Right ventricle myocardium superior (tissue), 1 donor: ENCODE measurements at regions not wholly inside any gene's neighbourhood (a gene's known extent, or its start where the extent isn't known, plus 50 kb on each side); places are given as distances from the start of the nearest gene placed in this dataset.
A peak's percentile ranks its signal among the peaks of the same experiment; 100 is the strongest.

Source experiments
- ATAC-seq: fragments of 200-7000 bp; cut with Tn5 transposase; one replicate; pipeline ENCODE4 v1.9.1; 2020; ENCODE audit warnings: mild to moderate bottlenecking; ENCODE audit not compliant: poor library complexity
- DNase-seq: peaks from one replicate; pipeline ENCODE4 v3.0.0-alpha.2; 2020
- intact Hi-C: fragments of 100-400 bp; cut with DNase I; formaldehyde crosslinking; loops from one replicate; pipeline ENCODE4 v1.11.2; 2022
- donor health status: DM: no; HTN: yes; CAD: no; lungs with severe emphysema.

GRCh38 chr4:132228676-132229075 is 920.4 kb upstream of the PCDH10 start:
- no peak for ATAC-seq

GRCh38 chr4:132230025-132230424 is 919.1 kb upstream of the PCDH10 start:
- intact Hi-C loops, result no loop called here
- DNase-seq (no peak), ATAC-seq (no peak)

More at GRCh38 chr4:132228676-132229075, 920.4 kb upstream of the PCDH10 start:
- intact Hi-C loops, result no loop called here
- no peak for DNase-seq

GRCh38 chr4:132238697-132239096 is 910.4 kb upstream of the PCDH10 start:
- intact Hi-C loops, result no loop called here
- DNase-seq (no peak), ATAC-seq (no peak)

GRCh38 chr4:132240081-132240480 is 909.0 kb upstream of the PCDH10 start:
- no peak for ATAC-seq
- intact Hi-C loops, result no loop called here
- DNase-seq, result no peak

DNA sequence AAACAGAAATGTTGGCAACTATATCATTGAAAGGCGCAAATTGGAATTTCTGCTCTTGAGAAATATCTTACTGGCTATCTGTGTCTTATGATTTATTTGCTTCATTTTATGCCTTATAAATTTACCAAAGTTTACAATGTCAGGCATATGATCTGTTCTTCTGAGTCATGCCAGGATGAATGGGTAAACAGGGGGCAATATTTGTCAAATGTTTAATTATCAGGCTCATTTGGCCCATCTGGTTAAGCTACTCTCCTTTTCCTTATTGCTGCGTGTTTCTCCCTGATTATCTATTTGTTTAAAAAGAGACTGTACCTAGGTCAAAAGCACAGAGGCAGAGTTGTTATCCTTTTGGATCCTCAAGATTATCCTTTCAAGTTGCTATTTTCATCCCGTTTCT is 903.8 kb upstream of the PCDH10 start:
- ATAC-seq (no peak), DNase-seq (no peak)
- intact Hi-C loops, result no loop called here

DNA sequence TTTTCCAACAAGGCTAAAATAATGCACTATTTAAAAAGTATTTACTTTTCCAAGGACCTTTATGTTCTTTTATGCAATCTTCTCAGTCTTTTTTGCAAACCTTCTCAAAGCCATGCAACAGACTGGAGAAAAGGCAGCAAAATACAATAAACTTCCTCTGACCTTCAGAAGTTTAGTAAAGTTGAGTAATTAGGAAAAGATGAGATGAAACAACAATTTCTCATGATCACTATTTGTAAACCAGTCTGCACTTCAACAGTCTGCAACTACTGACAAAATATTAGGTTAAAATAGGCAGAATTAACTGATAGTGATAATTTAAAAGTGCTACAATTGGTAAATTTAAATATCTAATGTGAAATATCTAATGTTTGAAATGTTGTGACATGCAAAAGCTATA is 884.9 kb upstream of the PCDH10 start:
- DNase-seq (no peak), ATAC-seq (no peak)
- intact Hi-C loops, result no loop called here

- intact Hi-C loops, result no loop called here
- no peak for ATAC-seq
- no peak for DNase-seq
These were observed 882.7 kb upstream of the PCDH10 start for GRCh38 chr4:132266374-132266773.

- intact Hi-C loops, result no loop called here
- ATAC-seq (no peak), DNase-seq (no peak)
These were observed 881.8 kb upstream of the PCDH10 start for GRCh38 chr4:132267321-132267720.

DNA sequence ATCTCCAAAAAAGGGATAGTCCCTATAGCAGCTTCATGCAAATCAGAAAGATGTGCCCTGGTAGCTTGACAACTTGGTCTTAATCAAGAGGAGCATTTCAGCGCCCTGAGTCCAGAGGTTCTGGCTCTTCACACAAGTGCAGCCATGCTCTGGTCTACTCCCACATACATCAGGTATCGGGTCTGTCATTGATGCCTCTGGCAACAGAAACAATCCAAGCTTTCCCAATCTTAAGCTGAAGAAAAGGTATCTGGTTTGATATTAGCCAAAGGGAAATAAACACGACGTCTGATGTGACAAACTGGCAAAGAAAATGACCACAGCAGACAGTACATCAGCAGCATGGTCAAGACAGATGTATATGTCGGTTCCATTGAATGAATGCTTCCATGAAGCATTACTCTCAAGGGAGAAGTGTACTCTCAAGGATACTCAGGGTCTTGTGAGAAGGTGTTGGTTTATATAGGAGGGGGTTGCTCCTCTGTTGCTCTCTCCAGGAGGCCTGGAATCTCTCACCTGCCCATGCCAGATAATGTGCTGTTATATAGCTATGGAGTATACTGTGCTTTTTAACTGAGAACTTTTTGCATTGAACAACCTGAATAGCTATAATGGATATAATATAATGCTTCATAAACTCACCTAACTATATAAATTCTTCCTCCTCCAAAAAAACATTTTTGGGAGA is 879.6 kb upstream of the PCDH10 start:
- intact Hi-C loops, result no loop called here
- DNase-seq (no peak), ATAC-seq (no peak)

DNA sequence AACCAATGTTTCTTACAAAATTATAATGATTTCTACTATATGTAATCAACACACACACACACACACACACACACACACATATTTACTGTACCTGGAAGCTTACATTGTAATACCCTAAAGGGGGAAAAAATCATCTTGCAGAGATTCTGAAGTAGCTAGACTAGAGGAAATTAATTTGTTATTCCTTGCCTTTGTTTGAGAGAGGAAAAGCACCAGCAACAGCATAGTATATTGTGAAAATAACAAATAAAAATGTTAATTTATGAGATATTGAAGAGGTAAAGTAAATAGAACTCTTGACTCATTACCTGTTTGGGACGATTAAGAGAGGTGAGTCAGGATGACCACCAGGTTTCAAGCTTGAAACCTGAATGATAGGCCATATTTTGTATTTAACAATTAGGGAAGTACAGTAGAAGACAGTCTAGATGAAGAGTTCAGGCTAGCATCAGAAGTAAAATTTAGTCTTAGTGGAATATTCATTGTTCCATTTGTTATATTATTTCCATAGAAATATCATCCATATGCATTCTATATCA is 873.4 kb upstream of the PCDH10 start:
- no peak for ATAC-seq
- DNase-seq, result no peak
- intact Hi-C loops, result no loop called here

DNA sequence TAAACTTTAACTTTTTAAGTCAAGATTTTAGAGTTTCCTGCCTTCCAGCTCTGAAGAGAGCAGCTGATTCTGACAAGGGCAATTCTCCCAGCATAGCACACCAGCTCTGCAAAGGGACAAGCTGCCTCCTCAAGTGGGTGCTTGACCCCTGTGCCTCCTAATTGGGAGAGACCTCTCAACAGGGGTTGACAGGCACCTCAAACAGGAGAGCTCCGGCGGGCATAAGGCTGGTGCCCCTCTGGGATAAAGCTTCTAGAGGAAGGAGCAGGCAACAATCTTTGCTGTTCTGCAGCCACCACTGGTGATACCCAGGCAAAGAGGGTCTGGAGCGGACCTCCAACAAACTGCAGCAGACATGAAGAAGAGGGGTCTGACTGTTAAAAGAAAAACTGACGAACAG is 872.9 kb upstream of the PCDH10 start:
- ATAC-seq (no peak), DNase-seq (peak; percentile 30)
- intact Hi-C loops, result no loop called here

DNA sequence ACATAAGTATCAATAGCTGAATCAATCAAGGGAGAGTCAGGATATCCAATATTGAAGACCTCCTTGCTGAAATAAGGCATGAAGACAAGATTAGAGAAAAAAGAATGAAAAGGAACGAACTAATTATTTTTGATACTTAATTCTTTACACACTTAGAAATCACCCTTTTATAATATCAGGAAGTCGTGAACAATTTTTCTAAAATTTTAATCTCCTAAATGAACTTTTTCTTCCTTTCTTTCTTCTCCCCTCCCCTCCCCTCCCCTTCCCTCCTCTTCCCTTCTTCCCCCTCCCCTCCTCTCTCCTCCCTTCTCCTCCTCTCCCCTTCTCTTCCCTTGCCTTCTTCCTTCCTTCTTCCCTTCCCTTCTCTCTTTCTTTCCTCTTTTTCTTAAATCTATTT is 872.1 kb upstream of the PCDH10 start:
- DNase-seq, result no peak
- no peak for ATAC-seq
- intact Hi-C loops, result no loop called here

DNA sequence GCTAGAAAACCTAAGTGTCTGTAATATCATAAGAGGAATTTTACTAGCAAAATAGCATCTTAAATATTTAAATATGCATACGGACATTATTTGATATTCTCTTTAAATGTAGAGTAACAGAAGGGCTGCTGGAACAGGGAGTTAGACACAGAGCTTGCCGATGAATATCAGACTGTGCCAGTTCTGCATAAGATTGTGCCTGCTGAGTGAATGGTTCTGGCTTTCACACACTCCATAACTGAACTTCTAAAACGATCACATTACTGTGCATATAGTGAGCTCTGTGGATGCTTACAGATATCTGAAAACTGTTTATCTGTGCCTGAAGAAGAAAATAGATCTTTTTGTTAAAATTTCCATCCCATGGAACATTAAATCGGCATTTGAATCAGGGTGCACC is 867.4 kb upstream of the PCDH10 start:
- ATAC-seq (no peak), DNase-seq (no peak)
- intact Hi-C loops, result no loop called here

DNA sequence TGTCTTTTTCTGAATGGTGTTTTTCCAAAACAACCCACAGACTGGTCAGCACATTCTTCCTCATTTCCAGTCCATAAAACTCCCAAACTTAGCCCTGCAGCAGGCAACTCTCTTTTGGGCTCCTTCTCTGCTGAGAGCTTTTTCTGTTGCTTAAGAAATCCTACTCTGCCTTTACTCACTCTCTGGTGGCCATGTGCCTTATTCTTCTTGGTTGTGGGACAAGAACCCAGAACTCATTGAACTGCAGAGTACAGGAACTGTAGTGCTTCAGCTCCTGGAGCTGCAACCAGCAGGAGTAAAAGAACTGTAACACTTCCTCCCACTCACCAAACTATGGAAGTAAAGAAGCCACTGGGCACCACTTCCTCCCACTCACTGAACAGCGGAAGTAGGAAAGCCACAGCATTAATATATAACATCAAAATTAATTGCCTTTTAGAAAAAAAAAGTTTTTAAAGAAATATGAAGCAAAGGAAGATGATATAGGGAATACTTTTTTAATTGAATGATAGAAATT is 864.1 kb upstream of the PCDH10 start:
- ATAC-seq (no peak), DNase-seq (no peak)

DNA sequence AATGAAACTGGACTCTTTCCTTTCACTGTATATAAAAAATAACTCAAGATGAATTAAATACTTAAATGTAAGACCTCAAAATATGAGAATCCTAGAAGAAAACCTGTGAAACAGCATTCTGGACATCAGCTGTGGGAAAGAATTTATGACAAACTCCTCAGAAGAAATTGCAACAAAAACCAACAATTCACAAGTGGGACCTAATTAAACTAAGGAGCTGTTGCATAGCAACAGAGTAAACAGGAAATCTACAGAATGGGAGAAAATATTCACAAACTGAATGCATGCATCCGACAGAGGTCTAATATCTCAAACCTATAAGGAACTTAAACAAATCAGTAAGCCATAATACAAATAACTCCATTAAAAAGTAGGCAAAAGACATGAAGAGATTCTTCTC is 851.7 kb upstream of the PCDH10 start:
- DNase-seq, result no peak
- ATAC-seq, result no peak
- intact Hi-C loops, result no loop called here

More for the DNA sequence above, 864.1 kb upstream of the PCDH10 start:
- intact Hi-C loops, result no loop called here

DNA sequence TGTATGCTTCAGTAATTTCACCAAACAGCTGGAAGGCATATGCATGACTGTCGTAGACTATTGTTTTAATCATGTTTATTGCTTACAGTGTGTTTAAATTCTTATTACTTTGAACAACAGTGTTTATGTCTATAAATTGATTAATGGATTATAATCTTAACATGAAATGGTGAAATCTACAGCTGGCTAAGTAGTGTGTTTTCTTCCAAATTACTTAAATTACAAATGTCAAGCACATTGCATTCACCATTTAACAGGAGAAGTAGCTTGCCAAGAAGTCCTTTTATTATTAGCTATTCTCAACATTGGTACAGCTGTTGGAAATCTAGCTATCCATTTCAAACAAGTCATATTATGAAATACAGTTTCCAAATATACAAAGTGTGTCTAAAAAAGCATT is 849.3 kb upstream of the PCDH10 start:
- ATAC-seq (no peak), DNase-seq (no peak)
- intact Hi-C loops, result no loop called here

GRCh38 chr4:132312521-132312920 is 836.6 kb upstream of the PCDH10 start:
- DNase-seq, result no peak
- ATAC-seq, result no peak
- intact Hi-C loops, result no loop called here

DNA sequence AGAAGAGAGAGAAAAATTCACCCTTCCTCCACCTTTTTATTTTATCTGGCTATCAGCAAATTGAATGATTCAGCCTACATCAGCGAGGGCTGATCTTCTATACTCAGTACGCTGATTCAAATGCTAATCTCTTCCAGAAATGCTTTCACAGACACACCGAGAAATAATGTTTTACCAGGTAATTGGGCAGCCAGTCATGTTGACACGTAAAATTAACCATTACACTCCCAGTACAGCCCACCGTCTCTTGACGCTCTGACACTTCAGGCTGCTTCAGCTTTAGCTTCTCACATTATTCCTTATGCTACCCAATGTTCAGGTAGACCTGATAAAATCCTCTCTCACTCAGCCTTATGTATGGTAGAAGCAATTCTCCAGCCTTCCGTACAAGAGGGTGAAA is 835.2 kb upstream of the PCDH10 start:
- ATAC-seq (no peak), DNase-seq (no peak)
- intact Hi-C loops, result no loop called here

DNA sequence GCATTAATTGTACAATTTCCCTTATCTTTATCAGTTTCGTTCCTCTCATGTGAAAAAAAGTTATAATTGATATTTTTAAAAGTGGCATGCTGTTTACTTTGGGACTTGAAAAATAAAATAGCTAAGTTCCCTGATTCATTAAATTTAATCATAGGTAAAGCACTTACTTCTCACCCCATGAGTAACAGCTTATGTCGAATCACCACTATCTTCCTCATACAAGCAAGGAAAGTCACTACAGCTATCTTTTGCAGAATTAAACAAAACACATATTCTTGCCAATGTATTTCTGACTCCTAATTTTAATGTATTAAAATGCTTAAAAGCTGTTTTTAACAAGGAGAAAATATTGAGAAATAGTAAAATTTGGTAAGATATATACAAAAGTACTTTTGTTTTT is 832.4 kb upstream of the PCDH10 start:
- intact Hi-C loops, result no loop called here
- DNase-seq (no peak), ATAC-seq (no peak)

- intact Hi-C loops, result no loop called here
- DNase-seq, result no peak
- ATAC-seq, result no peak
These were observed 831.2 kb upstream of the PCDH10 start for GRCh38 chr4:132317923-132318322.

DNA sequence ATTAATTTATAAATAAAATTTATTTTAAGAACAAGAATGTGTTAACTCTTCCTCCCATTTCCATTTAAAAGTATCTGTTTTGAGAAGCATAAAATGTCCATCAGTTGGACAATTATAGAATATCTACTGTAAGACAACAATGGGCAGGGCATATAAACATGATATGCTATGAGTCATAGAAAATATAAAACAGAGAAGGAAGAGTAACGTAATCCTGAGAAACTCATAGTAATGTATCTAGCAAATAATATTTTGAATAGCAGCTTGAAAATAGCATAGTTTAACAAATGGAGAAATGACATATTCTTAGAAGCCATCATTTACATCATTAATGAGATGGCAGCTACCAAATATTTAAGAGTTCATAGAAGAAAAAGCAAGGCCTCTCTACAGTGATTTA is 820.3 kb upstream of the PCDH10 start:
- DNase-seq, result no peak
- intact Hi-C loops, result no loop called here
- no peak for ATAC-seq
